Stimulated activated CD4-positive, alpha-beta T cell treated with anti-CD3 and anti-CD28 coated beads, Interleukin-15, amount 100 ng/mL, for 1 hour (primary cell): ENCODE measurements at regions not wholly inside any gene's neighbourhood (a gene's known extent, or its start where the extent isn't known, plus 50 kb on each side); places are given as distances from the start of the nearest gene placed in this dataset.
"Not testable (repeated sequence)": the region's sequence is repeated elsewhere in the genome, so short reads cannot be mapped to it uniquely, and the experiment has no call there.

ENCODE experiments used
- DNase-seq, 2 donors: peaks; one replicate each; pipeline ENCODE4 v3.0.0-alpha.2; 2020; ENCODE audit warnings: low read depth in 1 of 2, low spot score in 1 of 2

- no peak for DNase-seq
Measured at GRCh38 chr16:66116163-66117002, 250.1 kb upstream of the CDH5 start.

- no peak for DNase-seq
Measured at GRCh38 chr16:66115373-66115772, 251.1 kb upstream of the CDH5 start.

DNA sequence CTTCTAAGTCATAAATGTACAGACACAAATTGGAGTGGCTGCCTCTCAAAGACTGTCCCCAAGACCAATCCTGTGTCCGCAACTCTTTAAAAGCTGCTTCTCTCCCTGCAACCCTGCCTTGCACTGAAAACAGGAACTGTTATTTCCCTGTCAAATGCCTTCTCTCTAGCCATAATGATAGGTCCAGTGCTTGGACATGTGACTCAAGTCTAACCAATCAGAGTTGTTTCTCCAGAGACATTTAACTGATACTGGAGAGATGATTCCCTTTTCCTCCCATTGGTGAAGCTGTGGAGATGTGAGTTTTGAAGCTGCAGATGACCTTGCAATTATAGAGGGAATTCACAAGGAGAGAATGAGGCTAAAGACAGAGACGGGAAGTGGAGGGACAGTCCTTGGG lies 253.3 kb upstream of the CDH5 start:
- DNase-seq = no peak

DNA sequence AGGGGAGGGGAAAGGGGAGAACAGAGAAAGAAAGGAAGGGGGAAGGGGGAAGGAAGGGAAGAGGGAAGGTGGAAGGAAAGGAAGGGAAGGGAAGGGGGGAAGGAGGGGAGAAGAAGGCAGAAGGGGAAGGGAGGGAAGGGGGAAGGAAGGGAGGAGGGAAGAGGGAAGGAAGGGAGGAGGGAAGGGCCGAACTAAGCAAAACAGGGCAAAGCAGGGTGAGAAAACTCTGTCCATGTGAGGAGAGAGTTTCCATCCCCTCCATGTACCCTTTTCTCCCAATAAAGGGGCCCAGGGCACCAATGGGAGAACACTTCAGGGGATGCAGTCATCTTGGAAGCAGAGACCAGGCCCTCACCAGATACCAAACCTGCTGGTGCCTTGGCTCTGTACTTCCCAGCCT lies 256.8 kb upstream of the CDH5 start:
- no peak for DNase-seq

DNA sequence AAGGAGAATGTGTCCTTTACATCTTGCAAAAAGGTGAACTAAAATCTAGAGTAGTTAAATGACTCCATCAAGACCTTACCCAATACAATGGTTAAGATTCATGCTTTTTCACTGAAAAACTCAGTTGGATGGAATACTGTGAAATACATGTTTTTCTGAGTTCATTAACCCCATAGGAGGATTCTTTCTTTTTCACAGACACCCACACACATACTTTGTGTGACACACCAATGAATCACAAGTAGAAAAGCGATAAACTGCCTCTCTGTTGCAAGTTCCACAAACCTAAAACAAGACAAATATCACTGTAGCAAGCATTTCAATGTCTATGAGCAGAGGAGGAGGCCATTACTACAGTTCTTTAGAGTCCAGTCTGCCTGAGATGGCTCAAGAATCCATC lies 258.8 kb upstream of the CDH5 start:
- no peak for DNase-seq

- no peak for DNase-seq
Measured at GRCh38 chr16:66103211-66103610, 263.3 kb upstream of the CDH5 start.

GRCh38 chr16:66099306-66099705 lies 267.2 kb upstream of the CDH5 start:
- DNase-seq = no peak

- DNase-seq = no peak
Measured at GRCh38 chr16:66097751-66098150, 268.7 kb upstream of the CDH5 start.

DNA sequence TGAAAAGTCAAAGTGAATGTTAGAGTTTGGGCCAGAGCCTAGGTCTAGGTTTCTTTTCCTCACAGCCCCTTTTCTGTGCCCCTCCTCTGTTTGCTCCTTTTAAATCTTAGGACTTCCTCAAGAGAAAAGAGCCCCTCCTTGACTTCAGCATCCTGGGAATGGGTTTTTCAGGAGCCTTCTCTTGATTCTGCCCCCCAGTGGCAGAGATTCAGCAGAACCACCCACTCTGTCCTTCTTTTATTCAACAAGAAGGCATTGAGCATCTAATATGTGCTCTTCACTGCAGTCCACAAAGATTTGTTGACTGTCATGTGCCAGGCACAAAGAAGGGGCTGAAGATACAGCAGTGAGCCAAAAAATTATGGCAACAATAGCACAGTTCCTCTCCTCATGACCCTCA lies 270.8 kb upstream of the CDH5 start:
- DNase-seq = no peak

DNA sequence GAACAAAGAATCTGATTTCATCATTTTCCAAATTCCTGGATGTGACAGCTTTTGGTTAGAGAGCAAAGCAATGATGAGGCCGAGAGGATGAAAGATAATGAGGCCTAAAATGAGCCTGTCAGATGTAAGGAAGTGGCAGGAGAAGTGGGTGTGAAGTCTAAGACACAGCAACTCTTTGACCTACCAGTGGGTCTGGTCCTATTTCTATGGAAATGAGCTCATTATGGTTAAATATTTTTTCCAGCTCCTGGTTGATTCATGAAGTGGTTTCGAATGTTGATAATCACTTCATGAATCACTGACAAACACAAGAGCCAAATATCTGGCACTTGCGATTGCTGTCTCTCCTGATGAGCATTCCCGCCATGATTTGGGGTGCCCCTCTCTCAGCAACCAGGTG lies 273.3 kb upstream of the CDH5 start:
- DNase-seq = no peak

GRCh38 chr16:66091471-66091891 lies 275.0 kb upstream of the CDH5 start:
- no peak for DNase-seq

DNA sequence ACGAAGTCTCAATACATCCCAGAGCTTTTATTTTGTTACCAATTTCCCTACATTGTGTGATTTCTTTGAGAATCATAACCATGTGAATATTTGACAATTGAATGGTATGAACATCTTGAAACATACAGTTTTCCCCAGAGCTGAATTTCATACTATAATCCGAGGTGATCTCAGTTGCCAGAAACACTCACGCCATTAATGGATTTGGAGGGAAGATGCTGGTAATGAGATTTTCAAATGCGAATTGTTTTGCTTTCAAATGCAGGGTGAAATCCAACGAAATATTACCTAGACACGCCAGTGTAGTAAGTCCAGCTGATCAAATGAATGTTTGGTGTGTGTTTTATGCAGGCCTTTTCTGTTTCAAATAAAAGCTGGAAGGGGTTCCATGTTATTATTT lies 277.8 kb upstream of the CDH5 start:
- DNase-seq = no peak

GRCh38 chr16:66087308-66087707 lies 279.2 kb upstream of the CDH5 start:
- DNase-seq = no peak

GRCh38 chr16:66085651-66086050 lies 280.8 kb upstream of the CDH5 start:
- no peak for DNase-seq

DNA sequence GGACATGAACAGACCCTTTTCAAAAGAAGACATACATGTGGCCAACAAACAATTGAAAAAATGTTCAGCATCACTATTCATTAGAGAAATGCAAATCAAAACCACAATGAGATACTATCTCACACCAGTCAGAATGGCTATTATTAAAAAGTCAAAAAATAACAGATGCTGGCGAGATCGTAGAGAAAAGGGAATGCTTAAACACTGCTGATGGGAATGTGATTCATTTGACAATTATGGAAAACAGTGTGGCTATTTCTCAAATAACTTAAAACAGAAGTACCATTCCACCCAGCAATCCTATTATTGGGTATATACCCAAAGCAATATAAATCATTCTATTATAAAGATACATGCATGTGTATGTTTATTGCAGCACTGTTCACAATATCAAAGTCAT lies 281.8 kb upstream of the CDH5 start:
- not testable (repeated sequence) for DNase-seq

- no peak for DNase-seq
Measured at GRCh38 chr16:66084306-66084705, 282.2 kb upstream of the CDH5 start.

- no peak for DNase-seq
Measured at GRCh38 chr16:66083171-66083570, 283.3 kb upstream of the CDH5 start.

GRCh38 chr16:66082424-66082823 lies 284.1 kb upstream of the CDH5 start:
- DNase-seq = no peak

- DNase-seq = no peak
Measured at GRCh38 chr16:66081775-66082366, 284.6 kb upstream of the CDH5 start.

GRCh38 chr16:66079671-66080334 lies 286.7 kb upstream of the CDH5 start:
- DNase-seq = no peak

GRCh38 chr16:66070140-66070917 lies 296.2 kb upstream of the CDH5 start:
- no peak for DNase-seq

GRCh38 chr16:66069587-66069986 lies 296.9 kb upstream of the CDH5 start:
- no peak for DNase-seq
